ENCODE measurements at regions not wholly inside any gene's neighbourhood (a gene's known extent, or its start where the extent isn't known, plus 50 kb on each side); places are given as distances from the start of the nearest gene placed in this dataset.

DNA sequence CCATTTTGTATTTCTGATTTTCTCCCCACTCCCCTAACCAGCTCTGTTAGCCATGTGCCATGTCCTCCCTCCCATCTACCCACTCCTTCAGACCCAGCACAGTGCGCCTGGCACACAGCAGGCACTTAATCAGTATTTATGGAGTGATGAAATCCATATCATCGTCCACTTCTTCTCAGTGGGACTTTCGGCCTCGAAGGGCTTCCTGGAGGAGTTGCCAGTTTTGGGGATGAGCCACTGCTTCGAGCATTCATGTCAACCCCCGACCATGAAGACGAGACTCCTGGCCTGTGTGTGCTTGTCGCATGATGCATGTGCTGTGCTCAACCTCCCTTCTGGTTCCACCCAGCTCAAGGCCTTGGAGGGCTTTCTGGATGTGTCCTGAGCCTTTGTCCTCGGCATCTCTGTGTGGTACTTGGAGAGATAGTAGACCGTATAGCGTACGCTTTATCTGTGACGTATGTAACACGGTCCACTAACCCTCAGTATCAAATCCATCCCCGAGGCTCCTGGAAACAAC is 119.5 kb upstream of the RTL1 start:
- TF ChIP-seq POLR2A (IDR thresholded peaks at IDR 0.05; ENCODE audit: low read depth, low read length) (no peak), POLR2AphosphoS5 (IDR thresholded peaks at IDR 0.05; ENCODE audit: low read depth, low read length) (no peak), SPI1 (IDR thresholded peaks at IDR 0.05; ENCODE audit: low read depth, low read length) (no peak), TAF1 (IDR thresholded peaks at IDR 0.05; ENCODE audit: low read depth, low read length) (no peak), POU2F2 (IDR thresholded peaks at IDR 0.05; ENCODE audit: low read depth, low read length) (no peak), PAX5 (IDR thresholded peaks at IDR 0.05; ENCODE audit: insufficient read depth, low read length, severe bottlenecking) (no peak)
